Body of pancreas (tissue), 4 donors: ENCODE measurements at regions not wholly inside any gene's neighbourhood (a gene's known extent, or its start where the extent isn't known, plus 50 kb on each side); places are given as distances from the start of the nearest gene placed in this dataset.
"Not testable (repeated sequence)": the region's sequence is repeated elsewhere in the genome, so short reads cannot be mapped to it uniquely, and the experiment has no call there.

ENCODE experiments used
- ATAC-seq: fragments of 150-250 bp; one replicate; pipeline ENCODE4 v1.9.1; 2016
- DNase-seq, 4 donors: peaks; one replicate each; pipeline ENCODE4 v3.0.0-alpha.2; 2019
- H3K27ac ChIP-seq, 4 donors: fragments of 200-600 bp; sonication (generic); 1 replicate in 3 of 4; 2 replicates in 1 of 4; pipeline versions ENCODE4 v1.5.1 to v1.6.1; 2016 to 2019; ENCODE audit warnings: mild to moderate bottlenecking in 1 of 4, mixed read lengths in 1 of 4, moderate library complexity in 1 of 4
- H3K27me3 ChIP-seq, 2 donors: fragments of 200-600 bp; sonication (generic); one replicate each; pipeline ENCODE4 v1.6.0; 2016; ENCODE audit warnings: mild to moderate bottlenecking in 1 of 2
- H3K36me3 ChIP-seq, 2 donors: fragments of 200-600 bp; sonication (generic); replicated peaks in 1 of 2; 2 replicates each; pipeline ENCODE4 v1.5.1; 2016; ENCODE audit warnings: low read depth in 2 of 2; ENCODE audit not compliant: insufficient read depth in 1 of 2
- H3K4me1 ChIP-seq: fragments of 200-600 bp; sonication (generic); one replicate; pipeline ENCODE4 v1.6.0; 2016
- H3K4me3 ChIP-seq, 2 donors: fragments of 200-600 bp; sonication (generic); 1 replicate in 1 of 2; 2 replicates in 1 of 2; pipeline ENCODE4 v1.5.1; 2016 to 2019
- H3K9me3 ChIP-seq, 3 donors: fragments of 200-600 bp; sonication (generic); 1 replicate in 2 of 3; 2 replicates in 1 of 3; pipeline ENCODE4 v1.5.1; 2016
- POLR2A ChIP-seq, 3 donors: fragments of 450-650 bp; IDR thresholded peaks; one replicate each; pipeline ENCODE4 v1.6.1; 2016; ENCODE audit warnings: antibody characterized with exemption in 3 of 3, mild to moderate bottlenecking in 2 of 3
- WGBS, 2 donors: methylation state at CpG; one replicate each; pipeline ENCODE4 v1.1.5; 2017; 5-methylcytosine and 5-hydroxymethylcytosine counted together
- intact Hi-C: fragments of 100-400 bp; cut with DNase I; formaldehyde crosslinking; loops from one replicate; pipeline ENCODE4 v1.15.1; 2023
- TF ChIP-seq, protein P1 (sequence below), 7 experiments: fragments of 450-650 bp in 4 of 7; fragments of 200-600 bp in 3 of 7; sonication (generic) in 3 of 7; IDR thresholded peaks; one replicate each; pipeline ENCODE4 v1.5.1; 2016 to 2019; ENCODE audit warnings: antibody characterized with exemption in 7 of 7

DNA sequence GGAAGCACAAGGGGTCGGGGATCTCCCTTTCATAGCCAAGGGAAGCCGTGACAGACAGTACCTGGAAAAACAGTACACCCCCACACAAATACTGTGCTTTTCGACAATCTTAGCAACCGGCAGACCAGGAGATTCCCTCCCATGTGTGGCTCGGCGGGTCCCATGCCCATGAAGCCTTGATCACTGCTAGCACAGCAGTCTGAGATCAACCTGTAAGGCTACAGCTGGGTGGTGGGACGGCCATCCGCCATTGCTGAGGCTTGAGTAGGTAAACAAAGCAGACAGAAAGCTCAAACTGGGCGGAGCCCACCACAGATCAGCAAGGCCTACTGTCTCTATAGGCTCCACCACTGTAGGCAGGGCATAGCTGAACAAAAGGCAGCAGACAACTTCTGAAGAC is 180.2 kb upstream of the SOX6 start:
- H3K4me3 ChIP-seq: no peak overlapping the region
- no peaks in the 10 kb centered on the region for H3K36me3 ChIP-seq
- TF ChIP-seq, protein P1, sequence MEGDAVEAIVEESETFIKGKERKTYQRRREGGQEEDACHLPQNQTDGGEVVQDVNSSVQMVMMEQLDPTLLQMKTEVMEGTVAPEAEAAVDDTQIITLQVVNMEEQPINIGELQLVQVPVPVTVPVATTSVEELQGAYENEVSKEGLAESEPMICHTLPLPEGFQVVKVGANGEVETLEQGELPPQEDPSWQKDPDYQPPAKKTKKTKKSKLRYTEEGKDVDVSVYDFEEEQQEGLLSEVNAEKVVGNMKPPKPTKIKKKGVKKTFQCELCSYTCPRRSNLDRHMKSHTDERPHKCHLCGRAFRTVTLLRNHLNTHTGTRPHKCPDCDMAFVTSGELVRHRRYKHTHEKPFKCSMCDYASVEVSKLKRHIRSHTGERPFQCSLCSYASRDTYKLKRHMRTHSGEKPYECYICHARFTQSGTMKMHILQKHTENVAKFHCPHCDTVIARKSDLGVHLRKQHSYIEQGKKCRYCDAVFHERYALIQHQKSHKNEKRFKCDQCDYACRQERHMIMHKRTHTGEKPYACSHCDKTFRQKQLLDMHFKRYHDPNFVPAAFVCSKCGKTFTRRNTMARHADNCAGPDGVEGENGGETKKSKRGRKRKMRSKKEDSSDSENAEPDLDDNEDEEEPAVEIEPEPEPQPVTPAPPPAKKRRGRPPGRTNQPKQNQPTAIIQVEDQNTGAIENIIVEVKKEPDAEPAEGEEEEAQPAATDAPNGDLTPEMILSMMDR (IDR thresholded peaks at IDR 0.05): no peak
- TF ChIP-seq POLR2A (IDR thresholded peaks at IDR 0.05): no peak
- no peaks in the 10 kb centered on the region for H3K9me3 ChIP-seq
- H3K27me3 ChIP-seq: no peaks in the 10 kb centered on the region
- 95 to 97% methylated on average over 6 to 9 of the region's 9 CpGs for WGBS, 2 donors
- DNase-seq: no peak
- H3K4me1 ChIP-seq: no peaks in the 10 kb centered on the region
- ATAC-seq: no peak
- no peak overlapping the region for H3K27ac ChIP-seq
- intact Hi-C loops: no loop called here

DNA sequence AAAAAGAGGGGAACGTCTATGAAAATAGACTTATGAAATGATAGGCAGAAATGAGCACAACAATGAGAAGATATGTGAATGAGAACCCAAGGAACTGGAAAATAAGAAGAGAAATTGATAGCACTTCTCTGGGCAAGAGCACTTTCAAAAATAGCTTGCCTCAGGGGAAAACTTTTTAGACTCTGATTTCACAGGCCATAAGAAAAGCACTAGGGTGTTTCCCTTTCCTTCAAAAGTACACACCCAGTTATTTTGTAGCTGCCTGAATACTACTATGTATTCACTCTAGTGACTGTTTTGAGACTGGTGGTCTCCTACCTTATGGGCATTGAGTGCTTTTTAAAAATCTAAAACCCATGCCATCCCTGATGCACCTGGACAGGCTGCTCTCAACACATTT is 172.3 kb upstream of the SOX6 start:
- Histone ChIP-seq H3K4me1 (peaks cover 10% of the 10 kb centered on the region), H3K36me3 (no peaks in the 10 kb centered on the region), H3K27ac (no peak overlapping the region), H3K27me3 (no peaks in the 10 kb centered on the region), H3K9me3 (no peaks in the 10 kb centered on the region), H3K4me3 (no peak overlapping the region)
- TF ChIP-seq, protein P1 (IDR thresholded peaks at IDR 0.05): no peak
- TF ChIP-seq POLR2A (IDR thresholded peaks at IDR 0.05): no peak
- ATAC-seq (no peak), DNase-seq (no peak)
- WGBS, 2 donors: 69 to 80% methylated on average over 1 of the region's 1 CpG
- intact Hi-C loops: no loop called here

DNA sequence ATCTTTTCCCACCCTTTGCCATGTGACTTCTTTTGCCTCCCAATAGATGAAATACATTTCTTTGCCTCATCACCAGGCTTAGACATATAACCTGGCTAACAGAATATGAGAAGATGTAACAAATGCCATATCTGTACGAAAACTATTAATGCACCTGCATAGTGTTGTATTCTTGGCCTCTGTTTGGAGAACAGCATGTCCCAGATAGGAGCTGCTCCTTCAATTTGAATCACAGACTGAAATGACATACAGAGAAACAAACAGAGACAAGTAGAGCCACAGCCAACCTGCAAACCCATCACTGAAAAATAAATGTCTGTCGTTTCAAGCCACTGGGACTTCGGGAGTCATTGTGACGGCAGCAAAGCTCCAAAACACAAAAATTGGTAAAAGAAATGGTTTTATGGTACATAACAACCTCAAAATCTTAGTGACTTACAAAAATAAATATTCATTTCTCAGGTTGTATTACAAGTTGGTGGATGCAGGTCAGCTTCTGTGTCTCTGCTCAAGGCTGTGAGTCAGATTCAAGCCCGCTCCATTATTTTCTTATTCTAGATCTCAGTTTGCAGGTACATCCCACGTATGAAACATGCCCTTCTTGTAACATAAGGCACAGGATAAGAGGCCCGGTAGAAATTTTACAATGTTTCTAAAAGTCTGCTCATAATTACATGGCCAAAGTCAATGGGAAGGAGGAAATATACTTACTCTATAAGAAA is 171.3 kb upstream of the SOX6 start:
- ATAC-seq (no peak), DNase-seq (no peak)
- intact Hi-C loops: no loop called here
- no peaks in the 10 kb centered on the region for H3K9me3 ChIP-seq
- WGBS, 2 donors: 83 to 87% methylated on average over 7 of the region's 7 CpGs
- no peak overlapping the region for H3K4me3 ChIP-seq
- H3K27me3 ChIP-seq: no peaks in the 10 kb centered on the region
- peaks cover 10% of the 10 kb centered on the region for H3K4me1 ChIP-seq
- no peak overlapping the region for H3K27ac ChIP-seq
- TF ChIP-seq, protein P1 (IDR thresholded peaks at IDR 0.05): no peak
- no peak for TF ChIP-seq POLR2A (IDR thresholded peaks at IDR 0.05)
- no peaks in the 10 kb centered on the region for H3K36me3 ChIP-seq

DNA sequence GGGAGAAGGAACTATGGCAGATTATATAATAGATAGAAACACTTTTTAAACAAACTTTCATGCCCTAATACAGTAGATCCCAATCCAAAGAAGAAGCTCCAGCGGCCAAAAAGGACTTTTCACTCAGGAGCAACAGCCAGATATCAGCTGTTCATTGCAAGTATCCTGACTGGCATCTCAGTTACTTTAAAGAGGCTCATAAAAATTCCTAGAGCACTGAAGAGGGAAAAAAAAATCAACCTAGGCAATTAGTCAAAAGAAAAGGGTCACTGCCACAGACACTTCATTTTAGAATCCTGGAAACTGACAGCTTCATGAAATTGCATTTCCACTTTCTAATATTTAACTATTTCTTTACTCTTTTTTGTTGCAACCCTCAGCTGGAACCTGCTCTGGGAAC is 170.6 kb upstream of the SOX6 start:
- TF ChIP-seq POLR2A (IDR thresholded peaks at IDR 0.05): no peak
- TF ChIP-seq, protein P1 (IDR thresholded peaks at IDR 0.05): no peak
- H3K27me3 ChIP-seq: no peaks in the 10 kb centered on the region
- H3K9me3 ChIP-seq: no peaks in the 10 kb centered on the region
- no peak overlapping the region for H3K4me3 ChIP-seq
- DNase-seq (no peak), ATAC-seq (no peak)
- H3K4me1 ChIP-seq: peaks cover 10% of the 10 kb centered on the region
- intact Hi-C loops: no loop called here
- 85% methylated on average over 1 of the region's 1 CpG for WGBS, 2 donors
- H3K36me3 ChIP-seq: no peaks in the 10 kb centered on the region
- H3K27ac ChIP-seq: no peak overlapping the region

DNA sequence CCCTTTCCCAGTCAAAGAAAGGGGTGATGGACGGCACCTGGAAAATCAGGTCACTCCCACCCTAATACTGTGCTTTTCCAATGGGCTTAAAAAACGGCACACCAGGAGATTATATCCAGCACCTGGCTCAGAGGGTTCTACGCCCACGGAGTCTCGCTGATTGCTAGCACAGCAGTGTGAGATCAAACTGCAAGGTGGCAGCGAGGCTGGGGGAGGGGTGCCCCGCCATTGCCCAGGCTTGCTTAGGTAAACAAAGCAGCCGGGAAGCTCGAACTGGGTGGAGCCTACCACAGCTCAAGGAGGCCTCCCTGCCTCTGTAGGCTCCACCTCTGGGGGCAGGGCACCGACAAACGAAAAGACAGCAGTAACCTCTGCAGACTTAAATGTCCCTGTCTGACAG is 164.4 kb upstream of the SOX6 start:
- H3K36me3 ChIP-seq, H3K27me3 ChIP-seq, ATAC-seq, DNase-seq, H3K9me3 ChIP-seq, intact Hi-C loops, H3K27ac ChIP-seq, H3K4me3 ChIP-seq, H3K4me1 ChIP-seq: not testable (repeated sequence)
- 83 to 95% methylated on average over 6 to 11 of the region's 11 CpGs for WGBS, 2 donors
